HepG2 (cell line): ENCODE measurements at regions not wholly inside any gene's neighbourhood (a gene's known extent, or its start where the extent isn't known, plus 50 kb on each side); places are given as distances from the start of the nearest gene placed in this dataset.

Experiments used
- ATAC-seq: fragments of 200-7000 bp; cut with Tn5 transposase; 3 replicates; pipeline ENCODE4 v1.9.1; 2020; ENCODE audit warnings: mild to moderate bottlenecking, moderate library complexity
- BruUV-seq: library from RNA; stranded (reverse); fragments of 400-500 nt; replicated peaks from 2 replicates; lab custom pipeline; 2021; lab: Mats Ljungman, UMichigan
- CTCF ChIA-PET: fragments of 300-600 bp; formaldehyde crosslinking; extraction: SDS; loops from one replicate; lab custom pipeline; 2021; ENCODE audit warnings: low total read pairs, inconsistent platforms, low intra/inter-chr PET ratio; lab: Yijun Ruan, JAX
- POLR2A ChIA-PET: fragments of 350-600 bp; sonication (Branson Sonifier 250); formaldehyde crosslinking; loops from one replicate; lab custom pipeline; 2020; ENCODE audit warnings: antibody characterized with exemption, inconsistent platforms; lab: Yijun Ruan, JAX
- DNase-seq: peaks from one replicate; pipeline ENCODE4 v3.0.0-alpha.2; 2015; ENCODE audit warnings: low spot score
- FAIRE-seq: peaks from 3 replicates; lab custom pipeline; 2011; peaks lifted over from hg19 to GRCh38; lab: Jason Lieb, UNC
- H2AFZ ChIP-seq: one replicate; pipeline ENCODE4 v1.6.1; 2011; ENCODE audit warnings: low read length, inconsistent platforms
- H3K27ac ChIP-seq: fragments of 300-600 bp; 3 replicates; pipeline ENCODE4 v1.8.0; 2011; ENCODE audit warnings: mixed run types, mild to moderate bottlenecking, mixed read lengths, low read length, inconsistent platforms; ENCODE audit not compliant: insufficient read depth; ENCODE audit errors: extremely low read length
- H3K27me3 ChIP-seq, 2 experiments: fragments of 200-600 bp in 1 of 2; 2 replicates in 1 of 2; 3 replicates in 1 of 2; pipeline versions ENCODE4 v1.6.0 to v1.8.0; 2011; ENCODE audit warnings: low read length in 2 of 2, mild to moderate bottlenecking in 2 of 2, moderate library complexity in 2 of 2, inconsistent platforms in 1 of 2; ENCODE audit not compliant: insufficient read depth in 2 of 2, control insufficient read depth in 1 of 2
- H3K36me3 ChIP-seq, 2 experiments: fragments of 200-600 bp in 1 of 2; replicated peaks in 1 of 2; 2 replicates in 1 of 2; 3 replicates in 1 of 2; pipeline versions ENCODE4 v1.5.1 to v1.8.0; 2011; ENCODE audit warnings: low read length in 2 of 2, inconsistent platforms in 1 of 2; ENCODE audit not compliant: insufficient read depth in 2 of 2, control insufficient read depth in 1 of 2
- H3K4me1 ChIP-seq: 2 replicates; pipeline ENCODE4 v1.5.1; 2012; ENCODE audit warnings: low read length, inconsistent platforms; ENCODE audit not compliant: insufficient read depth
- H3K4me2 ChIP-seq: 2 replicates; pipeline ENCODE4 v1.6.0; 2011; ENCODE audit warnings: low read depth, low read length, inconsistent platforms
- H3K4me3 ChIP-seq, 3 experiments: fragments of 200-600 bp in 1 of 3; sonication (generic), shearing (Covaris generic) in 1 of 3; replicated peaks in 1 of 3; 2 replicates each; pipeline ENCODE4 v1.5.1; 2011 to 2016; ENCODE audit warnings: low read length in 3 of 3, inconsistent platforms in 2 of 3, low read depth in 2 of 3, mild to moderate bottlenecking in 2 of 3, control low read depth in 1 of 3, mixed read lengths in 1 of 3; ENCODE audit not compliant: insufficient read depth in 1 of 3
- H3K79me2 ChIP-seq: one replicate; pipeline ENCODE4 v1.6.1; 2011; ENCODE audit warnings: low read length, inconsistent platforms; ENCODE audit not compliant: insufficient read depth
- H3K9ac ChIP-seq: 2 replicates; pipeline ENCODE4 v1.6.0; 2011; ENCODE audit warnings: mild to moderate bottlenecking, low read depth, low read length, inconsistent platforms; ENCODE audit not compliant: insufficient read depth
- H3K9me3 ChIP-seq: 2 replicates; pipeline ENCODE4 v1.5.1; 2012; ENCODE audit warnings: mild to moderate bottlenecking, low read length
- H4K20me1 ChIP-seq: 2 replicates; pipeline ENCODE4 v1.6.0; 2011; ENCODE audit warnings: inconsistent platforms, mild to moderate bottlenecking, low read length, moderate library complexity; ENCODE audit not compliant: insufficient read depth
- ATF7 ChIP-seq, 2 experiments: fragments of 450-650 bp in 1 of 2; sonication (generic) in 1 of 2; formaldehyde crosslinking in 1 of 2; IDR thresholded peaks; 2 replicates each; pipeline versions ENCODE4 v1.4.0 to v1.6.1; 2016 to 2020; ENCODE audit warnings: antibody characterized with exemption in 1 of 2, mild to moderate bottlenecking in 1 of 2, missing genetic modification reagents in 1 of 2
- BHLHE40 ChIP-seq: IDR thresholded peaks from 2 replicates; pipeline ENCODE4 v1.6.1; 2011; ENCODE audit warnings: low read length, improper control_type of control experiment
- CBFB ChIP-seq: sonication (generic); formaldehyde crosslinking; IDR thresholded peaks from 2 replicates; pipeline ENCODE4 v1.4.0; 2020; ENCODE audit warnings: missing genetic modification reagents
- E2F2 ChIP-seq: sonication (generic); formaldehyde crosslinking; IDR thresholded peaks from 2 replicates; pipeline ENCODE4 v1.4.0; 2020; ENCODE audit warnings: missing genetic modification reagents, borderline replicate concordance
- GMEB2 ChIP-seq: IDR thresholded peaks from 2 replicates; pipeline ENCODE4 v1.6.1; 2016; ENCODE audit warnings: missing biosample characterization, missing genetic modification reagents, low read depth
- IKZF5 ChIP-seq: IDR thresholded peaks from 2 replicates; pipeline ENCODE4 v1.6.1; 2018; ENCODE audit warnings: missing genetic modification reagents, mild to moderate bottlenecking, missing compliant biosample characterization
- KAT8 ChIP-seq: IDR thresholded peaks from 2 replicates; pipeline ENCODE4 v1.6.1; 2016; ENCODE audit warnings: missing genetic modification reagents, missing compliant biosample characterization
- MTA3 ChIP-seq: sonication (generic); formaldehyde crosslinking; IDR thresholded peaks from 2 replicates; pipeline ENCODE4 v1.4.0; 2020; ENCODE audit warnings: missing genetic modification reagents
- MXD1 ChIP-seq: sonication (generic); formaldehyde crosslinking; IDR thresholded peaks from 2 replicates; pipeline ENCODE4 v1.4.0; 2020; ENCODE audit warnings: mild to moderate bottlenecking, missing genetic modification reagents
- NPAS2 ChIP-seq: sonication (generic); formaldehyde crosslinking; IDR thresholded peaks from 2 replicates; pipeline ENCODE4 v1.8.0; 2022; ENCODE audit warnings: mild to moderate bottlenecking, missing genetic modification reagents, borderline replicate concordance
- NR2F1 ChIP-seq, 2 experiments: fragments of 450-650 bp in 1 of 2; formaldehyde crosslinking in 1 of 2; IDR thresholded peaks; 2 replicates each; pipeline versions ENCODE4 v1.5.0 to v1.6.1; 2016 to 2020; ENCODE audit warnings: mild to moderate bottlenecking in 1 of 2, missing compliant biosample characterization in 1 of 2, missing genetic modification reagents in 1 of 2, moderate library complexity in 1 of 2
- PAXIP1 ChIP-seq: sonication (generic); formaldehyde crosslinking; conservative IDR thresholded peaks from 2 replicates; pipeline ENCODE4 v1.4.0; 2020; ENCODE audit warnings: mild to moderate bottlenecking, missing genetic modification reagents, moderate library complexity
- PBX2 ChIP-seq: IDR thresholded peaks from 2 replicates; pipeline ENCODE4 v1.6.1; 2016; ENCODE audit warnings: control low read depth
- PLRG1 ChIP-seq: fragments of 450-650 bp; conservative IDR thresholded peaks from 2 replicates; pipeline ENCODE4 v1.6.1; 2016
- ZNF709 ChIP-seq: sonication (generic); formaldehyde crosslinking; IDR thresholded peaks from 2 replicates; pipeline ENCODE4 v1.5.0; 2020; ENCODE audit warnings: mild to moderate bottlenecking, missing genetic modification reagents
- ZNF761 ChIP-seq: sonication (generic); formaldehyde crosslinking; conservative IDR thresholded peaks from 2 replicates; pipeline ENCODE4 v1.4.0; 2020; ENCODE audit warnings: mild to moderate bottlenecking, missing genetic modification reagents
- ZNF879 ChIP-seq: sonication (generic); formaldehyde crosslinking; IDR thresholded peaks from 2 replicates; pipeline ENCODE4 v1.8.1; 2023; ENCODE audit warnings: missing genetic modification reagents
- WGBS: methylation state at CpG from one replicate; pipeline ENCODE4 v1.1.6; 2017; ENCODE audit warnings: low lambda C conversion rate; 5-methylcytosine and 5-hydroxymethylcytosine counted together
- in situ Hi-C: cut with HindIII; loops from 2 replicates; pipeline ENCODE4 v1.10.0; 2017; ENCODE audit warnings: low pct_unique_long_range_greater_than_20kb; ENCODE audit not compliant: extremely low pct_ligation_motif_present
- intact Hi-C: fragments of 100-400 bp; cut with micrococcal nuclease; formaldehyde crosslinking; loops from one replicate; pipeline ENCODE4 v1.10.0; 2022; ENCODE audit not compliant: unreplicated experiment

GRCh38 chr3:68059628-68060152 lies 405.3 kb upstream of the SUCLG2 start:
- Histone ChIP-seq H3K79me2 (no peaks in the 10 kb centered on the region), H3K4me2 (no peak overlapping the region), H3K9ac (no peak overlapping the region), H2AFZ (no peak overlapping the region), H3K27ac (no peak overlapping the region), H3K9me3 (no peaks in the 10 kb centered on the region), H3K36me3 (no peaks in the 10 kb centered on the region), H3K4me3 (no peak overlapping the region), H4K20me1 (no peaks in the 10 kb centered on the region), H3K4me1 (no peaks in the 10 kb centered on the region), H3K27me3 (no peaks in the 10 kb centered on the region)
- ChIA-PET CTCF (no interaction called here), POLR2A (no interaction called here)
- in situ Hi-C loops (no loop called here), intact Hi-C loops (no loop called here)
- 10% methylated on average over 3 of the region's 3 CpGs for WGBS
- no peak for ATAC-seq
- no TSS peak for BruUV-seq
- no peak for DNase-seq
- FAIRE-seq, result no peak
- TF ChIP-seq PLRG1, result no peak
- no peak for TF ChIP-seq ZNF761
- no peak for TF ChIP-seq KAT8 (CRISPR knock-in tag)
- TF ChIP-seq PBX2 (CRISPR knock-in tag), result no peak
- no peak for TF ChIP-seq ATF7 (IDR thresholded peaks at IDR 0.05)
- no peak for TF ChIP-seq ATF7 (CRISPR knock-in tag; IDR thresholded peaks at IDR 0.05)
- no peak for TF ChIP-seq NR2F1 (CRISPR knock-in tag; IDR thresholded peaks at IDR 0.05)
- no peak for TF ChIP-seq PAXIP1 (CRISPR knock-in tag)
- TF ChIP-seq IKZF5, result no peak
- TF ChIP-seq CBFB (CRISPR knock-in tag), result no peak
- no peak for TF ChIP-seq GMEB2 (CRISPR knock-in tag)
- no peak for TF ChIP-seq E2F2 (CRISPR knock-in tag)
- no peak for TF ChIP-seq BHLHE40
- TF ChIP-seq ZNF879 (CRISPR knock-in tag), result no peak
- TF ChIP-seq MXD1 (CRISPR knock-in tag), result no peak
- no peak for TF ChIP-seq ZNF709 (CRISPR knock-in tag)
- no peak for TF ChIP-seq MTA3 (CRISPR knock-in tag)
- no peak for TF ChIP-seq NPAS2 (CRISPR knock-in tag)
